Activated CD8-positive, alpha-beta memory T cell treated with anti-CD3 and anti-CD28 coated beads for 24 hours (primary cell): ENCODE measurements at regions not wholly inside any gene's neighbourhood (a gene's known extent, or its start where the extent isn't known, plus 50 kb on each side); places are given as distances from the start of the nearest gene placed in this dataset.

ENCODE experiments used
- DNase-seq: peaks from one replicate; pipeline ENCODE4 v3.0.0-alpha.2; 2020

GRCh38 chr12:92552412-92553108 is 150.2 kb upstream of the PLEKHG7 start:
- no peak for DNase-seq

GRCh38 chr12:92551853-92552397 is 150.9 kb upstream of the PLEKHG7 start:
- no peak for DNase-seq

- DNase-seq: no peak
These were observed 151.6 kb upstream of the PLEKHG7 start for GRCh38 chr12:92551210-92551609.

- no peak for DNase-seq
These were observed 152.1 kb upstream of the PLEKHG7 start for GRCh38 chr12:92550661-92551060.

GRCh38 chr12:92550254-92550653 is 152.5 kb upstream of the PLEKHG7 start:
- DNase-seq: no peak

- no peak for DNase-seq
These were observed 153.3 kb upstream of the PLEKHG7 start for GRCh38 chr12:92549516-92549915.

- DNase-seq: no peak
These were observed 154.9 kb upstream of the PLEKHG7 start for GRCh38 chr12:92547906-92548305.

GRCh38 chr12:92547420-92547819 is 155.4 kb upstream of the PLEKHG7 start:
- DNase-seq: no peak

GRCh38 chr12:92546635-92547348 is 156.0 kb upstream of the PLEKHG7 start:
- no peak for DNase-seq

GRCh38 chr12:92546259-92546634 is 156.5 kb upstream of the PLEKHG7 start:
- no peak for DNase-seq

GRCh38 chr12:92544322-92544721 is 158.5 kb upstream of the PLEKHG7 start:
- no peak for DNase-seq

- DNase-seq: no peak
These were observed 158.9 kb upstream of the PLEKHG7 start for GRCh38 chr12:92543840-92544239.

GRCh38 chr12:92543359-92543758 is 159.4 kb upstream of the PLEKHG7 start:
- no peak for DNase-seq

- DNase-seq: no peak
These were observed 161.1 kb upstream of the PLEKHG7 start for GRCh38 chr12:92541731-92542130.

GRCh38 chr12:92540782-92541423 is 161.9 kb upstream of the PLEKHG7 start:
- DNase-seq: no peak

GRCh38 chr12:92539976-92540781 is 162.6 kb upstream of the PLEKHG7 start:
- no peak for DNase-seq

- no peak for DNase-seq
These were observed 163.6 kb upstream of the PLEKHG7 start for GRCh38 chr12:92539110-92539749.

- no peak for DNase-seq
These were observed 165.4 kb upstream of the PLEKHG7 start for GRCh38 chr12:92537290-92537960.

GRCh38 chr12:92535961-92536360 is 166.8 kb upstream of the PLEKHG7 start:
- no peak for DNase-seq

GRCh38 chr12:92533280-92533890 is 169.4 kb upstream of the PLEKHG7 start:
- no peak for DNase-seq

- DNase-seq: no peak
These were observed 172.1 kb upstream of the PLEKHG7 start for GRCh38 chr12:92530706-92531105.
